Karpas-422 (cell line): ENCODE measurements at regions not wholly inside any gene's neighbourhood (a gene's known extent, or its start where the extent isn't known, plus 50 kb on each side); places are given as distances from the start of the nearest gene placed in this dataset.
"Not testable (repeated sequence)": the region's sequence is repeated elsewhere in the genome, so short reads cannot be mapped to it uniquely, and the experiment has no call there.

Experiments used
- DNase-seq: peaks from one replicate; pipeline ENCODE4 v3.0.0-alpha.2; 2015
- H2AFZ ChIP-seq: fragments of 200-600 bp; sonication (generic); 2 replicates; pipeline ENCODE4 v1.6.1; 2014; ENCODE audit warnings: antibody characterized with exemption, low read length, mixed read lengths
- H3K27ac ChIP-seq: fragments of 200-600 bp; sonication (generic); 2 replicates; pipeline ENCODE4 v1.5.1; 2014; ENCODE audit warnings: mild to moderate bottlenecking, low read length, moderate library complexity
- H3K27me3 ChIP-seq: fragments of 200-600 bp; sonication (generic); 2 replicates; pipeline ENCODE4 v1.6.1; 2014; ENCODE audit warnings: low read length, mixed read lengths
- H3K36me3 ChIP-seq: fragments of 200-600 bp; sonication (generic); 2 replicates; pipeline ENCODE4 v1.6.1; 2014; ENCODE audit warnings: low read length, mixed read lengths; ENCODE audit not compliant: insufficient read depth
- H3K4me1 ChIP-seq: fragments of 200-600 bp; sonication (generic); 2 replicates; pipeline ENCODE4 v1.6.1; 2014; ENCODE audit warnings: mild to moderate bottlenecking, low read length, mixed read lengths
- H3K4me2 ChIP-seq: fragments of 200-600 bp; sonication (generic); 2 replicates; pipeline ENCODE4 v1.6.1; 2014; ENCODE audit warnings: low read length, low read depth, mild to moderate bottlenecking; ENCODE audit not compliant: poor library complexity, severe bottlenecking
- H3K4me3 ChIP-seq: fragments of 200-600 bp; sonication (generic); 2 replicates; pipeline ENCODE4 v1.5.1; 2014; ENCODE audit warnings: mild to moderate bottlenecking, antibody characterized with exemption, low read length, mixed read lengths
- H3K79me2 ChIP-seq: fragments of 200-600 bp; sonication (generic); 2 replicates; pipeline ENCODE4 v1.6.1; 2014; ENCODE audit warnings: mild to moderate bottlenecking, low read length, mixed read lengths
- H3K9ac ChIP-seq: fragments of 200-600 bp; sonication (generic); 2 replicates; pipeline ENCODE4 v1.6.0; 2014; ENCODE audit warnings: low read length
- H3K9me2 ChIP-seq: fragments of 200-600 bp; sonication (generic), shearing (Covaris generic); replicated peaks from 2 replicates; pipeline ENCODE4 v1.6.0; 2014; ENCODE audit warnings: mild to moderate bottlenecking, low read length, moderate library complexity; ENCODE audit not compliant: insufficient read depth
- H3K9me3 ChIP-seq: fragments of 300-700, 200-600 bp; sonication (generic); 2 replicates; pipeline ENCODE4 v1.6.1; 2014; ENCODE audit warnings: low read length, mixed read lengths
- H4K20me1 ChIP-seq: fragments of 200-600 bp; sonication (generic); 2 replicates; pipeline ENCODE4 v1.6.1; 2014; ENCODE audit warnings: mild to moderate bottlenecking, antibody characterized with exemption, low read length, low read depth; ENCODE audit not compliant: insufficient read depth

DNA sequence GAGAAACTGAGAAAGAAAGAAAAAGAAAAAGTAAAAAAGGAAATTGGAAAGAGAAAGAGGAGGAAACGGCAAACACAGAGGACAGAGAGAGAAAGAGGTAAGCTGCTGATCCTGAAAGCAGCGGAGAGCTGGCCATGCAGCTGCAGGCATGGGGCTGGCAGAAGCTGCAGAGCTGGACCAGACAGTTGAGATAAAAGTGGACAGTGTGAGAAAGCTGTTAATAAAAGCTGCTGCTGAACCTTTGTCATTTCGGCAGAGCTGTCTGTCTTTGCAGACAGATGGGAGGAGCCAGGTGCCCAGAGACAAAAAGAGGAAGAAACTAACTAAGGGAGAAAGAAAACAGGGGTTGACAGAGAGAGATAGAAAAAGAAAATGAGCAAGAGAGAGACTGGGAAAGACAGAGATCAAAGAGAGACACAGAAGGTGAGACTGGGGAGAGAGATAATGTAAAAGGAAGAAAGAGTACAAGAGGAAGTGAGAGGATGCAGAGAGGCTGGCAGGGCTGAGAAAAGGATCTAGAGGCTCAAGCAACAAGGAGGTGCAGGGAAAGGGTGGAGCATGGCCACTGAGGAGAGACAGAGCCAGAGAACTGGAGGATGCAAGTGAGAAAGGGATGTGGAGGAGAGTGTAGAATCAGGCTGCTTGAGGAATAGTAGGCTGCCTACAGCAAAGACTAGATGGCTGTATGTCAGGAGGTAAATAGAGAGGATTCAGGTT is 376.8 kb upstream of the FGF16 start:
- H3K4me1 ChIP-seq: no peaks in the 10 kb centered on the region
- no peaks in the 10 kb centered on the region for H3K9me2 ChIP-seq
- no peak overlapping the region for H2AFZ ChIP-seq
- no peak for DNase-seq
- no peaks in the 10 kb centered on the region for H3K9me3 ChIP-seq
- H3K27ac ChIP-seq: no peak overlapping the region
- no peaks in the 10 kb centered on the region for H3K79me2 ChIP-seq
- H3K36me3 ChIP-seq: no peaks in the 10 kb centered on the region
- no peak overlapping the region for H3K9ac ChIP-seq
- H4K20me1 ChIP-seq: no peaks in the 10 kb centered on the region
- H3K27me3 ChIP-seq: no peaks in the 10 kb centered on the region
- H3K4me2 ChIP-seq: peak overlapping the region; percentile 50
- peak overlapping the region; percentile 34; the same call in 1 of the 2 replicates for H3K4me3 ChIP-seq

DNA sequence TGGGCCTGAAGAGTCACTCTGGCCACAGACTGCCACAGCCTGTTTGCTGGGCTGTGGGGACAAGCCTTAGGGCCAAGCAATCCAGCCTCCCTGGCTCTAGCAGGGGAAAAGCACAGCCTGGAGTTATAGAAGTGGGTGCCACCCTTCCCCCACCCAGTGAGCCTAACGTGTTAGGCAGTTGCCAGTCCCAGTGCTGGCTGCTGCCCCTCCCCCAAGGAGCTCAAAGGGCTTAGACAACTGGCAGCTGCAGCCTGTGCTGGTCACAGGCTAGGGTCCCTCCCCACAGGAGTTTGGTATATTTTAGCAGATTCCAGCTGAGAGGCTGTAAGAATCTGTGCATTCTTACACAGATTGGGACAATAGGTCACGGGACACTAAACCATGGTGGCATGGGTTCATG is 370.3 kb upstream of the FGF16 start:
- no peaks in the 10 kb centered on the region for H3K4me1 ChIP-seq
- H3K4me2 ChIP-seq: no peak overlapping the region
- H2AFZ ChIP-seq: no peak overlapping the region
- H3K27me3 ChIP-seq: no peaks in the 10 kb centered on the region
- no peaks in the 10 kb centered on the region for H3K9me2 ChIP-seq
- no peaks in the 10 kb centered on the region for H4K20me1 ChIP-seq
- DNase-seq: no peak
- H3K79me2 ChIP-seq: no peaks in the 10 kb centered on the region
- no peak overlapping the region for H3K27ac ChIP-seq
- H3K36me3 ChIP-seq: no peaks in the 10 kb centered on the region
- no peak overlapping the region for H3K9ac ChIP-seq
- peaks cover 2% of the 10 kb centered on the region for H3K9me3 ChIP-seq
- no peak overlapping the region for H3K4me3 ChIP-seq

DNA sequence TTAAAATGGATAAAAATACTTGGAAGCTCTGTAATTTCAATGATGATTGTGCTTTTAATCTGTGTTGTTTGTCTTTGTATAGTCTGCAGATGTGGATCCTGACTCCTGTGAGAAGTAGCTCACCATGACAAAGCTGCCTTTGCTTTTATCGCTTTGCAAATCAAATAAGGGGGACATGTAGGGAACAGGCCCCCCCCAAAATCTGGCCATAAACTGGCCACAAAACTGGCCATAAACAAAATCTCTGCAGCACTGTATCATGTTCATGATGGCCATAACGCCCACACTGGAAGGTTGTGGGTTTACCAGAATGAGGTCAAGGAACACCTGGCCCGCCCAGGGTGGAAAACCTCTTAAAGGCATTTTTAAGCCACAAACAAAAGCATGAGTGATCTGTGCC is 366.0 kb upstream of the FGF16 start:
- H3K9me2 ChIP-seq, H3K4me1 ChIP-seq, H4K20me1 ChIP-seq, H3K9ac ChIP-seq, DNase-seq, H3K4me2 ChIP-seq, H3K9me3 ChIP-seq, H3K36me3 ChIP-seq, H3K27ac ChIP-seq, H2AFZ ChIP-seq, H3K4me3 ChIP-seq, H3K79me2 ChIP-seq, H3K27me3 ChIP-seq: not testable (repeated sequence)

DNA sequence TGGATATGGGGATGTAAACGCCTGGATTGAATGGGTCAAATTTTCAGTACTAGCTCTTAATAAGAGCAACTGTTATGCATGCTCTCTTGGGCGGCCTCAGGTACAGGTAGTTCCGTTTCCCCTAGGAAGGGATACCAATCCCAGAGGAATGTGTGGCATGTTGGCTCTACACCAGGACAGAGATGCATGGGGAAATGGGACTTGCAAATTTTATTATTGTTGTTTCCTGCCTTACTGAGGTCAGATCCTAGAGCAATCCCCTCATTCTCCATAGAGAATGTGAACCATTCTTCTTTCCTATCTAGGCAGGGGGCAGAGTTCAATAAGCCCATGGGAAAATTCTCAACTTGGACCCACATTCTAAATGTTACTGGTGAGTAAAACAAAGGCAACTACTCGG is 361.8 kb upstream of the FGF16 start:
- H3K9me2 ChIP-seq: no peaks in the 10 kb centered on the region
- no peak overlapping the region for H3K9ac ChIP-seq
- no peaks in the 10 kb centered on the region for H4K20me1 ChIP-seq
- H3K27ac ChIP-seq: no peak overlapping the region
- H3K4me1 ChIP-seq: no peaks in the 10 kb centered on the region
- no peaks in the 10 kb centered on the region for H3K27me3 ChIP-seq
- no peak overlapping the region for H2AFZ ChIP-seq
- DNase-seq: no peak
- H3K79me2 ChIP-seq: no peaks in the 10 kb centered on the region
- no peak overlapping the region for H3K4me2 ChIP-seq
- H3K9me3 ChIP-seq: peaks cover 4% of the 10 kb centered on the region
- H3K36me3 ChIP-seq: no peaks in the 10 kb centered on the region
- H3K4me3 ChIP-seq: no peak overlapping the region

DNA sequence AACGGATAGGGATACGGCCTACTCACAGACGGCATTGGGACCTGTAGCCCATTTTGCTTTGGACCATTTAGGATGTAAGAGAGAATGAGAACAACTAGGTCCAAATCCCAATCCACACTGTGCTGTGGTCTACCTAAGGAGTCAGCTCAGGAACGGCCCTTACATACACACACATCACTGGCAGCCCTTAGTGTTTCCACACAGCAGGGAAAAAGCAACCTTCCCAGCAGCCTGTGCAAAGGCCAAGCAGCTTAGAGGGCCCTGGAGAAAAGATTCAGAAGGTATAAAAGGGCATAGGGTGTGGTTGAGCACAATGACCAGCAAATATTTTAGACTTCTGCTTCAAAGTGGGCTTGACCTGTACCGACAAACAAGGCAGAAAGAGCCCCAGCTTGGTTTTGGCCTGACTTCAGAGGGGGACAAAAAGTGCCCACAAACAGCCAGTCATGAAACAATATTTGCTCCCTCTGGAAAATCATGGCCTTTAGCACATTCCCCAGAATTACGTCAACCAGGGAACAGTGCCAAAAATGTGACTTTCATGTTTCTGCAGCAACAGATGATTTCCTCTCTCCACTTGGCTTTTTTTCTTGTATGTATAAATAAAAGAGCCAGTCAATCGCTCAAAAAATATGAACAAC is 359.5 kb upstream of the FGF16 start:
- H3K36me3 ChIP-seq: no peaks in the 10 kb centered on the region
- H3K79me2 ChIP-seq: no peaks in the 10 kb centered on the region
- H3K9ac ChIP-seq: no peak overlapping the region
- H3K4me3 ChIP-seq: no peak overlapping the region
- no peak overlapping the region for H2AFZ ChIP-seq
- H3K9me3 ChIP-seq: no peaks in the 10 kb centered on the region
- H3K4me1 ChIP-seq: no peaks in the 10 kb centered on the region
- H4K20me1 ChIP-seq: no peaks in the 10 kb centered on the region
- no peaks in the 10 kb centered on the region for H3K27me3 ChIP-seq
- H3K27ac ChIP-seq: no peak overlapping the region
- DNase-seq: no peak
- H3K9me2 ChIP-seq: no peaks in the 10 kb centered on the region
- H3K4me2 ChIP-seq: no peak overlapping the region

DNA sequence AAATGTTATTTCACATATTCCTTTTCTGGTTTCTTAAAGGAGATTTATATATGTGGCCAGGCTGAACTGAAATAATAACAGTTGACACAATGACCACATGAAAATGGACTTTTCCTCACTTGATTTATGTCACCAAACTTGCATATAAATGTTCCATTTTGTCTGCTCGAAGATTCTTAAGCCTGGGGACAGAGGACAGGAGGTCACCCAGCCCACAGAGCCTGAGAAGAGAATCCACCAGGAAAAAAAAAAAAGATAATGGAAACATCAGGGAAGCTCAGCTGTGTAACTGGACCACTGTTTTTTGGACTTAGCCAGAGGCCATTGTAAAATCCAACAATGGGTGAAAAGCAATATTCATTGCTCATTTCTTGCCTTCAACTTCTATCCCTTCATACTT is 359.0 kb upstream of the FGF16 start:
- no peaks in the 10 kb centered on the region for H3K9me3 ChIP-seq
- no peak overlapping the region for H3K9ac ChIP-seq
- H3K4me3 ChIP-seq: no peak overlapping the region
- no peak overlapping the region for H2AFZ ChIP-seq
- no peak overlapping the region for H3K27ac ChIP-seq
- H3K4me1 ChIP-seq: no peaks in the 10 kb centered on the region
- no peaks in the 10 kb centered on the region for H3K9me2 ChIP-seq
- no peak for DNase-seq
- H3K79me2 ChIP-seq: no peaks in the 10 kb centered on the region
- H3K4me2 ChIP-seq: no peak overlapping the region
- no peaks in the 10 kb centered on the region for H4K20me1 ChIP-seq
- H3K36me3 ChIP-seq: no peaks in the 10 kb centered on the region
- no peaks in the 10 kb centered on the region for H3K27me3 ChIP-seq

DNA sequence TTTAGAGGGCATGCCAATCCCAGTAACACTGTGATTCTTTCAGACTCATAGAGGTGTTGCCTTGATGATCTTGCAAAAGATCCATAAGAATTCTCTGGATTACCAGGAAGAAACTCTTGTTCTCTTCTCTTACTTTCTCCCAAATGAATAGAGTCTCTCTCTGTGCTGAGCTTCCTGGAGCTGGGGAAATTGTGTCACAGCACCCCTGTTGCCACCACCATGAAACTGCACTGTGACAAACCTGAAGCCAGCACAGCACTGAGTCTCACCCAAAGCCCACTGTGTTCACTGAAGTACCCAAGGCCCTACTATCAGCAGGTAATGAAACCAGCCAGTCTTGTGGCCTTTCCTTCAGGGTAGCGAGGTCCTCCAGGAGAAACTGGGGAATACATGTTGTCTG is 332.7 kb upstream of the FGF16 start:
- no peak overlapping the region for H3K27ac ChIP-seq
- peaks cover 2% of the 10 kb centered on the region; the same call in 1 of the 2 replicates for H3K9me3 ChIP-seq
- no peaks in the 10 kb centered on the region for H3K27me3 ChIP-seq
- DNase-seq: no peak
- no peak overlapping the region for H2AFZ ChIP-seq
- no peaks in the 10 kb centered on the region for H3K4me1 ChIP-seq
- no peaks in the 10 kb centered on the region for H3K9me2 ChIP-seq
- no peak overlapping the region for H3K4me3 ChIP-seq
- H3K9ac ChIP-seq: no peak overlapping the region
- no peaks in the 10 kb centered on the region for H4K20me1 ChIP-seq
- no peak overlapping the region for H3K4me2 ChIP-seq
- H3K79me2 ChIP-seq: no peaks in the 10 kb centered on the region
- H3K36me3 ChIP-seq: no peaks in the 10 kb centered on the region

DNA sequence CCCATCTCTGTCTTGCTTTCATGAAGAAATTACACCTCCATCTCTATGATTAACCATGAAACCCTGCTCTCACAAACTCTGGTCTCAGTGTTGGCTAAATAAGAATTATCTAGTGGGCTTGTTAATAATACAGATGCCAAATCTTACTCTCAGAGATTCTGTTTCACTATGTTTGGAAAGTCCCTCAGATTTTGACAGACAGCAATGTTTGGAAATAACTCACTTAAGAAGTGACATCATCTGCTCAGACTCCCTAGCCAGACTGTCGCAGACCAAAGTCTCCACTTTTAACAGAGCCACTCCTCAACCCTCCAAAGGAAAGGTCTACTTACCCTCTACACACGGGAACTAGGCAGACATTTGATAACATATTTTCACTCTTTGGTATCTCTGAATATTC is 328.5 kb upstream of the FGF16 start:
- H4K20me1 ChIP-seq: no peaks in the 10 kb centered on the region
- H3K4me3 ChIP-seq: no peak overlapping the region
- no peak overlapping the region for H2AFZ ChIP-seq
- DNase-seq: no peak
- no peaks in the 10 kb centered on the region for H3K79me2 ChIP-seq
- H3K4me2 ChIP-seq: no peak overlapping the region
- H3K27me3 ChIP-seq: no peaks in the 10 kb centered on the region
- no peaks in the 10 kb centered on the region for H3K9me2 ChIP-seq
- H3K9me3 ChIP-seq: no peaks in the 10 kb centered on the region
- no peak overlapping the region for H3K9ac ChIP-seq
- H3K4me1 ChIP-seq: no peaks in the 10 kb centered on the region
- H3K36me3 ChIP-seq: no peaks in the 10 kb centered on the region
- H3K27ac ChIP-seq: no peak overlapping the region
